GM20000 (cell line): ENCODE measurements at regions not wholly inside any gene's neighbourhood (a gene's known extent, or its start where the extent isn't known, plus 50 kb on each side); places are given as distances from the start of the nearest gene placed in this dataset.

Experiments used
- DNase-seq: peaks from one replicate; pipeline ENCODE4 v3.0.0; 2012; ENCODE audit warnings: low spot score
- TF ChIP-seq, protein P1 (sequence below): IDR thresholded peaks from 2 replicates; pipeline ENCODE4 v1.5.1; 2012; ENCODE audit warnings: mild to moderate bottlenecking, control low read depth; ENCODE audit errors: extremely low read depth, missing control alignments

DNA sequence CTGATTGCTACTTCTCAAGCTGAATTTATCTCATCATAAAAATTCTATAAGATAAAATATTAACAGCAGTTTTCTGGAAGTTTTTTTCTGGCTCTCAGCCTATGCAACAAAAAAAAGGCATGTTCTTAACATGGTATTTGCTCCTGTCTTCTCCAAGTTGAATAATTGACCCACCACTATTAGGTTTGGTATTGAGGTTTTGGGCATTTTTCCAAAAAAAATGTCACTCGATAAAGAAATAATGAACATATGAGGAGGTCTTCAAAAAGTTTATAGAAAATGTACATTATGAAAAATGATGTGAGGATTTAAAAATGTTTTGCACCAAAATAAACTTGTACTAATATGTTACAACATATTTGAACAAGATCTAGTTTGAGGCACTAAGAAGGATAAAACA lies 808.6 kb upstream of the RAG2 start:
- no peak for DNase-seq
- TF ChIP-seq, protein P1, sequence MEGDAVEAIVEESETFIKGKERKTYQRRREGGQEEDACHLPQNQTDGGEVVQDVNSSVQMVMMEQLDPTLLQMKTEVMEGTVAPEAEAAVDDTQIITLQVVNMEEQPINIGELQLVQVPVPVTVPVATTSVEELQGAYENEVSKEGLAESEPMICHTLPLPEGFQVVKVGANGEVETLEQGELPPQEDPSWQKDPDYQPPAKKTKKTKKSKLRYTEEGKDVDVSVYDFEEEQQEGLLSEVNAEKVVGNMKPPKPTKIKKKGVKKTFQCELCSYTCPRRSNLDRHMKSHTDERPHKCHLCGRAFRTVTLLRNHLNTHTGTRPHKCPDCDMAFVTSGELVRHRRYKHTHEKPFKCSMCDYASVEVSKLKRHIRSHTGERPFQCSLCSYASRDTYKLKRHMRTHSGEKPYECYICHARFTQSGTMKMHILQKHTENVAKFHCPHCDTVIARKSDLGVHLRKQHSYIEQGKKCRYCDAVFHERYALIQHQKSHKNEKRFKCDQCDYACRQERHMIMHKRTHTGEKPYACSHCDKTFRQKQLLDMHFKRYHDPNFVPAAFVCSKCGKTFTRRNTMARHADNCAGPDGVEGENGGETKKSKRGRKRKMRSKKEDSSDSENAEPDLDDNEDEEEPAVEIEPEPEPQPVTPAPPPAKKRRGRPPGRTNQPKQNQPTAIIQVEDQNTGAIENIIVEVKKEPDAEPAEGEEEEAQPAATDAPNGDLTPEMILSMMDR, result no peak

DNA sequence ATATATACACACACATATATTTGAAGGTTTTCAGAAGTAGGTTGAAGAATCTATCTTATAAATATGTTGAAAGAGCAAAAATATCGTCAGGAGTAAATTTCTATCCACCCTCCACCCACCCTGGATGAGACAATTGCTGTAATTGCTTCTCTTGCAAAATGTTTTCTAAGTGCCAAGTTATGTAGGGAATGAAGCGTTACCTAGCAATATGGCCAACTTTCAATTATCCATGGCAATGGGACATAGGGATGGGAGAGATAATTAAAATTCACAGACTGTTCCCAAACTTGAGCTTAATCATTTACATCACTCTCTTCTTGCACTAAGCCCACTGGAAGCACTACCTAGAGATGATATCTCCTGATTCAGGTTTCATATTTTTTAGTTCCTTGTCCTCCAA lies 806.2 kb upstream of the RAG2 start:
- no peak for DNase-seq
- TF ChIP-seq, protein P1, result no peak

DNA sequence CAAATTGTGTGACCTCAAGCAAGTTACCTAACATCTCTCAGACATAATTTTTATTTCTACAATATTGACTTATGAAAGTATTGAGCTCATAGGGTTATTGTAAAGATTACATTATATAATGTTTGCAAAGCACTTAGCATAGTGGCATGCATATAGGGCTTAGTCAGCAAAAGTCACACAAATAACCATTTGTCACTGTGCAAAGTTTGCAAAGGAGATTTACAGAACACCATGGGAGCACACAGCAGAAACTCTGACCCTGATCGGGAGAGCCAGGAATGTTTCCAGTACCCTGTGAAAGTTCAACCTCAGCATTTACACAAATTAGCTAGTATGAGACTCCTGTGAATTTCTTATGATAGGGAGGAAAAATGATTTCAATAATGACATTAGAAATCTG lies 804.6 kb upstream of the RAG2 start:
- no peak for DNase-seq
- TF ChIP-seq, protein P1, result no peak

DNA sequence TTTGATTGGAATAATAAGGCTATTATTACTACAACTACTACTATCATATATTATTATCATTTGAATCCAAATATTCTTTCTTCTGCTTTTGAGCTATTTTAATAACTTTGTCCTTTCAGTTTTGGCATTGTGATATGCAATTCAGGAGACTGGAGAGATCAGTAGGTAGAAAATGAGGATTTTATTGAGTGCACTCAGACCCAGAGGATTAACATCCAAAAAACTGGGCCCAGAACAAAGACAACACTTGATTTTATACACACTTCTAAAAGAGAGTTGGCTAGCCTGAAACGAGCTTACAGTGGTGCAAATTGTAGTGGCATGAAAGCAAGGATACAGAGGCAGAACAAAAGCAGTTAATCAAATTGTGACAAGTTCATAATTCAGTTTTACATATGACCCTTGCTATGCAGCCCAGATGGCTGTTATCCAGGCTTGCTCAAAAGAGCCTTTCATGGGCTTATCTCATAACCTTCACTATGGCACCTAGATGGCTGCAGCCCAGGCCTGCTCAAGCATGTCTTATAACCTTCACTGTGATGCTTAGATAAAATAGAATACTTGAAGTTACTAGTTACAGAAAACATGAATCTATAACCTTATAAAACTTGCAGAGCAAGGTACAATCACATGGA lies 796.3 kb upstream of the RAG2 start:
- DNase-seq, result no peak
- TF ChIP-seq, protein P1, result no peak

DNA sequence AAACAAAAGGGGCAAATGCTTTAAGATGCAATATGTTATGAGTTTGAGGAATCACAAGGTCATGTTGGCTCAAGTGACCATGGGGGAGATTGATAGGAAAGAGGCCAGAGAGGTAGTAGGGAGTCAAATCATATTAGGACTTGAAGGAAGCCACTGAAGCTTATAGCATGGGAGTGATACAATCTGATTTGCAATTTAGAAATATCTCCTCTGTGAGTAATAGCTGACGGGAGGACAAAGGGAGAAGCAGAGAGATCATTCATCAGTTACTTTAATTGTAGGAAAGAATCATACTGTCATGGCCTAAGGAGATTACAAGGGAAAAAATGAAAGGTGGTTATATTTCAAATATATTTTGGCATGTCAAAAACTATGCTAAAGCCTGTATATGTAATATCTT lies 793.6 kb upstream of the RAG2 start:
- DNase-seq, result no peak
- TF ChIP-seq, protein P1, result no peak

DNA sequence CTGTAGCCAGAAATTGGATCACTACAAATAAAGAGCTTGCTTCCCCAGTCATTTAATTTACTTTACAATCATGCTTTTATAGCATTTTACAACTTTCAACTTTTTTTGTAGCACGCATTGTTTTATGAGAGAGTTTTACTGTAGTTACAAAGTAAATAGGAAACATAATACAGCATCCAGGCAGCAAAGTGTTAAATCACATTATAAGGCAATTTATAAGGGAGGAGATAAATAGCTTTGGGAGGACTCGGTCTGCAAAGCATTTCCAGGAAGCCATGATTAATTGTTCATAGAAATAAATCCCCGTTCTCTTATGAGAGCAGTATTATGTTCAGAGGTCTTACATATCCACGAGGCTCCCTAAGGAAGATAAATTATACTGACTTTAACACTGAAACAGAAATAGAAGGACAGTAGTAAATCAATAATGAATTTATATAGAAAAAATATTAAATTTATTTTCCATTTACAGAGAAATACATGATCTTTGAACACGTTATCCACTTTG lies 792.6 kb upstream of the RAG2 start:
- no peak for DNase-seq
- TF ChIP-seq, protein P1, result no peak

DNA sequence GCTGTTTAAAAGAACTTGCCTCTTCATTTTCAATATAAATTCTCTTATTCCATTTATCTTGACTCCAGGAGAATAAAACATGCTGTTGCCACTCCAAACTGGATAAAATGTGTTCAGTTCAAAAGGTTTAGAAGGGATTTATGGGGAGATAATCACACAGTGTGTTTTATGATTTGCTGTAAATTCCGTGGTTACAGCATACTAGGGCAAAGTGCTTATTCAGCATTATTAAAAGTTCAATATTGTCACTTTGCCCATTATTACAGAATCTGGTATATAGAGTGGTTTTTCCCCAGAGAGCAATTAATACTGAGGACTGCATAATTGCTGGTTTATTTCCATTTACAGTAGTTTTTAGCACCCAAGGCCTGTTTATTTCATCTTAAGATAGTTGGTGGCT lies 780.9 kb upstream of the RAG2 start:
- TF ChIP-seq, protein P1, result no peak

More for the DNA sequence above, 780.9 kb upstream of the RAG2 start:
- no peak for DNase-seq
